ENCODE measurements at regions not wholly inside any gene's neighbourhood (a gene's known extent, or its start where the extent isn't known, plus 50 kb on each side); places are given as distances from the start of the nearest gene placed in this dataset.

DNA sequence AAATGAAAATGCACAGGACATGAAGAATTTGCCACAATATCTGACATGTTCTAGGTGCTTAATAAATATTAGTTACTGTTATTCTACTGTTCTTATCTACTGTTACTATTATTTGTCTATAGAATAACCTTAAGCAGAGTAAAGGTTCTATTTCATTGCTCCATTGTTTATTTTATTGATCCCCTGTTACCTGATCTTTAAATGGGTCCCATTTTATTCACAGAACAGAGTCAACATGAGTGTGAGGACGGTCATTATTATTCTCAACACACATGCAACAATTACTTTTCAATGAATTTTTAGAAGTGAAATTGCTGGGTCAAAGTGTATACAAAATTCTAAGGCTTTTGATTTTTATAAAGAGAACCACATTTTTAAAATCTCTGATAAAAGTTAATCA lies 186.9 kb downstream of the AHR start:
- no peak for DNase-seq (ENCODE audit: low read depth)

DNA sequence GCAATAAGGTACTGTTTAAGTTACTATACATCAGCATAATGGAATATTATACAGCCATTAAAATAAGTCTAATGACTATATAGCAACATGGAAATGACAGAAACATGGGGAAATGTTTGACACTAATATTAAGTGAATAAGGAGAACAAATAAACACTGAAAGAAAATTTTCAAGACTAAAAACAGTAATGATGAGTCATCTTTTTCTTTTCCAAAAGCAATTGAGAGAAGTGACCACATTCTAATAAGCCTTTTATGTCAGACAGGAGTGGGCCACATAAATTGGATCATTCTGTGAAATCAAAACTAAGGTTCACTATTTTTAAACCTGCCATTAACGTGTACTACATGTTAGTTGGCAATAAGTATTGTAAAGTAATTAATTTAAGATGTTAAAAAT lies 187.5 kb downstream of the AHR start:
- DNase-seq (ENCODE audit: low read depth), result peak; percentile 11

DNA sequence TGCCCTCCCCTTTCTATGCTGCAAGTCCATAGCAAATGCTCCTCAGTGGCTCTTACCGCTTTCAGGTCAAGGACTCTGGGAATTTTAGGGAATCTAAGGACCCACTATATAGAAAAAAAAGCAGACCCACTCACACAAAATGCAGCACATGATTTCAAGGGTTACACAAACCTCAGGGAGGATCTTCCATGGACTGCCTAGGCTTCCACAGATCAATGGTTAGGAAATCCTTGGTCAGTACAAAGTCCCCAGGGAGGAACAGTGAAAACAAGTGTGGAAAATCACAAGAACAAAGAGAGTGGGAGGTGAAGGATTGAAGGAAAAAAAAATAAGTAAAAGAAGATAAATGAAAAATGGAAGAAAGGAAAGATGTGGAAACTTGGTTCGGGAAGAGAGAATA lies 188.4 kb downstream of the AHR start:
- DNase-seq (ENCODE audit: low read depth), result no peak

DNA sequence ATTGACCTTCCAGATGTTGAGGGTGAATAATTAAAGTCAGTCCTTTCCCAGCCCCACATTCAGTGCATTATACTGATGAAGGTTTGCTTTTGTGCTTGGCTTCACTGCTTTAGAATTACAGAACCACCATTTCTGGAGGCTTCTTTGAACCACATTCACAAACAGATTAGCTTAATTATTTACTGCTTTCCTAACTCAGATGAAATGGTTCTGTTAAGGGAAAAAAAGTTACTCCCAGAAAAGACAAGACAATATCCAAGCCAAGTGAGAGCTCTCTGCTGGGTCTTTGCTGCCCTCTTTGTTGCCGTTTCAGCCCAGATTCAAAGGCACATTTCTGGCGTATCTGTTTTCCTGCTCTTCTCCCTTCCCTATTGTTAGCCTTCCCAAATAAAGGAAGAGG lies 188.9 kb downstream of the AHR start:
- DNase-seq (ENCODE audit: low read depth), result no peak

DNA sequence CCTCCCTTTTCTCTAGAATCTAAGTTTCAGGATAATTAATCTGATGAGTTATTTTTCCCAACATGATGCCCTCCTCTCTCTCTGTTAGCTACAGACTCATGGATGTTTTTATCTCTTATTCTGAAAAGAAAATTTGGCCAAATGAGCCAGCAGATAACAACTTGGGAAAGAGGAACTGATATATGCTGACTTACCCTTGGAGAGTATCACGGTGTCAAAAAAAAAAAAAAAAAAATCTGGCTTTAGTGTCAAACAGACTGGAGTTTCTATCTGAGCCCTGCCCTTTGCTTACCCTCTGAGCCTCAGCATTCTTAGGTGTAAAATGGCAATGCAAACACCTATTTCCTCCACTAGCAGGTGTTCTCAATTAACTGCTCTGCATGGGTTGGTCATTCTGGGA lies 190.4 kb downstream of the AHR start:
- no peak for DNase-seq (ENCODE audit: low read depth)

DNA sequence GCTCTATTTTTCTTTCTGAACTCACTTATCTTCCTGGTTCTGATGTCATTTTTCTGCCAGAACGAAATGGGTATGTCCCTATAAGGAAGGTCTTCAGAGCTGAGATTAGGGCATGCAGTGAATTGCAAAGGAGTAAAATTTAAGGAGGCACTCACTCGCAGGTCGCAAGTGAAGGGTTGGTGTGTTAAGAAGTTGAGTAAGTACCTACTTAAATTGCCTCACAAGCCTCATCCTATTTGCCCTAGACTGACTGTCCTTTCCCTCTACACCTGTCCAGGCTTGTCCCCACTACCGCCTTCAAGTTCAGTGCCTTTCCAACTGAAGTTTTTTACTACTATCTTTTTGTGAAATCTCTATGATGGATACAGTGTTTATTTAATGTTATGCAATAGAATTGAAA lies 191.5 kb downstream of the AHR start:
- DNase-seq (ENCODE audit: low read depth), result no peak

DNA sequence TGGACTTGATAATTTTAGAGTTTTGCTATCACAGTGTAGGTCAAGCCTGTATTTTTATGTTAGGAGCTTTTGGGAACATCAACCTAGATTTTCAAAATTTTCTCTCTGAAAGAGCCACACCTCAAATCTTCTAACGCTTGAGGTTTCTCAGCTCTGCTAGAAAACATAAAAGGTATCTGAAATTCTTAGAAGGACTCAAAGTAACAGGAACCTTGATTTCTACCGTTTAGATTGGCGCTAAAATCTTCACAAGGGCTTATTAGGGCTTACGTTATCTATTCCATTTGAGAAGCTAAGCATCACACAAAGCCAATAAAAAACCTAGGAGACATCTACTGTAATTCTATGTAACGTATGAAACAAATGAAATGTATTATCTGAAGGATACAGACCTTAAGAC lies 192.4 kb downstream of the AHR start:
- no peak for DNase-seq (ENCODE audit: low read depth)

DNA sequence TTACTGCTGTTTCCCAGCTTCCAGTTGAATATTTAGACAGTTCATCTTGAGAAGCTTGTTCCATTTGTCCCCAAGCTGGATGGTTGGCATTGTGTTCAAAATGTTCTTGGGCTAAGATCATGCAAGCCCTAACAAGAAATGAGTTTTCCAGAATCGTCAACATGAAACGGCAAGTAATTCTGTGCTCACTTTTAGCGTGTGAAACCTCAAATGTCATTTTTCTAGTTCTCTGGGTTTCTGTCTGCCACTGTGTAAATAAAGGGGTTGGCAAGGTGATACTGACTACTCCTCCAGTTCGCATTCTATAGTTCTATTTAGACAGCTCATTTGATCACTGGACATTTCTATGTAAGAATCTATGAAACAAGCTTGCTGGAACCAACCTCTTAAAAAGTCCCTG lies 194.0 kb downstream of the AHR start:
- DNase-seq (ENCODE audit: low read depth), result no peak

DNA sequence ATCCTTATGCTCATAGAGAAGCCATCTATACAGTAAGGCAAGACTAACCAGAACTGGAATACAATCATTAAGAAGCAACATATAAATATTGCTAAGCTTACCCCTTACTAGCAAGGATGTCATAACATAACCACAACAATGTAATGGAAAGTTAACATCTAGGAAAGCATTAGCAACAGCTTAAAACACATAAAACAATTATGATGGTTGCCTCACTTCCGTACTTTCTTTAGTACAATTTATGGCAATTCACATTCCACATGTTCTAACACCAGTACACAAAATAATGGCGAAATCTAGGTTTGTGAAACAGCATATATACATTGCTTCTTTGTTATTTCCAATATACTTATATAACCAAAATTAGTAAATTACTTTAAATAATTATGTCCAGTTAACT lies 195.0 kb downstream of the AHR start:
- DNase-seq (ENCODE audit: low read depth), result peak; percentile 35

DNA sequence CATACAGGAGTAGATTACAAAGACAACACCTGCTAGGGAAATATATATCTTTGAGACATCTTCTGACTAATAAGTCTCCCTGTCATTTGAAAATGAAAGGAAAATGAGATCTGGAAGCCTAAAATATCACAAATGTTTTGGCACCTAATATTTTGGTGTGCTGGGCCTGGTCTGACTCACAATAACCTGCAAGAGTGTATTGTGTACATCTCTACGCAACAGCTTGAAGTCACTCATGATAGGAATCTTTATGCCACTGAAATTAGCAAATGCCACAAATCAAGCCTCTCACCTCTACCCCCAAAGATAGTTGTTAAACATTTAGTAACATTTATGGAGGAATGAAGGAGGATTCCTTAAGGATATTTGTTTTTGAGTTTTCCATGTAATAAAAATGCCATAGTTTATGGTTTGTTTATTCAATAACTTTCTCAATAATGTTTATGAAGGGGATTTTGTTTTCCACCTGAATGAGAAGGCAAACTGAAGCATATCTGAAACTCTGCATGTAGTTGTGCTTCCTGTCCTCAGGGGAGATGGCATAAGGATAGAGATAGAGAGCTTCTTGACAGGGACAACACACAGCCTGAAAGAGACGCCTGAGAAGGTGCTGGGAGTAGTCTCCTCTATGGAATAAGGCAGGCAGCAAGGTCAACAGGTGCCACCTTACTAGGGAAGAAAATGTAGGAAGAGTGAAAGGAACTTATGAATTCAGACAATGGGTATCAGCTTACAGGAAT lies 197.4 kb downstream of the AHR start:
- peak; percentile 13 for DNase-seq (ENCODE audit: low read depth)

DNA sequence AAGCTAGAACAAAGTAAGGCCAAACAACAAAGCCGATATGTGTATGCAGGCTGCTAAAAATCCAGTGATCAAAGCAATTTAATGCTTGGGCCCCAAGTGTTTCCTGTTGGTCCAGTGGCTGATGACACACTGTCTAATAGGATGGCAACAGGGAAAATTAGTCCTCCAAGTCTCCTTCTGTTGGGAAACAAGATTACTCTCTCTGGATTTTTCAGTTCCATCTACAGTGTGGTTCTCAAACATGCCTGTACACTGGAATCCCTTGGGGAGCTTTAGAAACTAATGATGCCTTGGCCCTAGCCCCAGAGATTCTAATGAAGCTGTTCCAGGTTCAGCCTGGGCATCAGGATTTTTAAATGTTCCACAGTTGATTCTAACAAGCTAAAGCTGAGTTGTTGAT lies 198.7 kb downstream of the AHR start:
- no peak for DNase-seq (ENCODE audit: low read depth)

DNA sequence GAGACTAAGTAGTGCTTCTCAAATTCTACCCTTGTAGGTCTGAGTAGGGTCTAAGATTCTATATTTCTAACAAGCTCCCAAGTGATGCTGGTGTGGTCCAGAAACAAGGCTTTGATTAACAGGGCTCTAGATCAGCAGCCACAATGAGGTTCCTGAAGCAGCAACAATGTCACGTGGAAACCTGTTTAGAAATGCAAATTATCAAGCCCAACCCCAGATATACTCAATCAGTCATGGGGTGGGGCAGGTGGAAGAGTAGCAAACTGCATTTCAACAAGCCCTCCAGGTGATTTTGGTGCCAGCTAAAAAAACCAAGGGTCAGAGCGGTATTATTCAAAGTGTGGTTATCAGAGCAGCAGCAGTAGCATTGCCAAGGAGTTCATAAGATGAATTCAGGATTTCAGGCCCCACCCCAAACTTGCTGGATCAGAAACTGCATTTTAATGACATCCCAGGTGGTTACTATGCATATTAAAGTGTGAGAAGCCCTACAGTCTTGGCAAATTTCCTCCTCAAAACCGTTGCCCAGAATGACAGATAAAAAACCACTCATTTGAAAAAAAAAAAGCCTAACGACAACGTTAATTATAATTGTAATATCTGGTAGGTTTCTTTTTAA lies 199.2 kb downstream of the AHR start:
- DNase-seq (ENCODE audit: low read depth), result no peak

DNA sequence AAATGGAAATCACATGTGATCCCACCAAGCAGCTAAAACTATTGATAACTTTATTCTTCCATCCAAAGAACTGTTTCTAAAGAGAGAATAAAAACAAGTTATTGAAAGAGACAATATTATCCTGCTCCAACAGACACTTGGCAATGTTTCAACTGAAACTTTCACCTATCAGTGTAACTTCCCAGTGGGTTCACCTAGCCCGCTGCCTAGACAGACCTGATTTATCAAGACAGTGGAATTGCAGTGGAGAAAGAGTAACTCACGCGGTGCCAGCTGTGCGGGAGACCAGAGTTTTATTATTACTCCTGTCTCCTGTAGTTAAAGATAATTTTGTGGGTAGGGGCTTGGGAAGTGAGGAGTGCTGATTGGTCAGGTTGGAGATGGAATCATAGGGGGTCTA lies 199.8 kb downstream of the AHR start:
- DNase-seq (ENCODE audit: low read depth), result no peak

DNA sequence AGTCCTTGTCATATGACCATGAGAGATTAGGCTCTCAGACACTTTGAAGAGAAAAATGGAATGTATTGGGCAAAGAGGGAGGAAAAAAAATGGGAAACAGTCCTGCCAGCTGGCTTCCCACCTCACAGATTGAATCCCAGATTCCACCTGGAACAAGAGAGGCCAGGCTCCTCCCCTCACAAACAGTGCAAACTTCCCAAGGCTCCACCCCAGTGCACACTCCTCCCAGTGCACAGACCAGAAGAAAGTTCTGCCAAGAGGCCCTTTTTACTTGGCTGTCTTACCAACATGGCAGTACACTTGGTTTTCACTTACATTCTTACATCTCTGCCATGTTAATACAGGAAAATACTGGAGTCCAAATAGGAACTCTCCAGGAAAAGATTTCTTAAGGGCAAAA lies 202.3 kb downstream of the AHR start:
- no peak for DNase-seq (ENCODE audit: low read depth)

DNA sequence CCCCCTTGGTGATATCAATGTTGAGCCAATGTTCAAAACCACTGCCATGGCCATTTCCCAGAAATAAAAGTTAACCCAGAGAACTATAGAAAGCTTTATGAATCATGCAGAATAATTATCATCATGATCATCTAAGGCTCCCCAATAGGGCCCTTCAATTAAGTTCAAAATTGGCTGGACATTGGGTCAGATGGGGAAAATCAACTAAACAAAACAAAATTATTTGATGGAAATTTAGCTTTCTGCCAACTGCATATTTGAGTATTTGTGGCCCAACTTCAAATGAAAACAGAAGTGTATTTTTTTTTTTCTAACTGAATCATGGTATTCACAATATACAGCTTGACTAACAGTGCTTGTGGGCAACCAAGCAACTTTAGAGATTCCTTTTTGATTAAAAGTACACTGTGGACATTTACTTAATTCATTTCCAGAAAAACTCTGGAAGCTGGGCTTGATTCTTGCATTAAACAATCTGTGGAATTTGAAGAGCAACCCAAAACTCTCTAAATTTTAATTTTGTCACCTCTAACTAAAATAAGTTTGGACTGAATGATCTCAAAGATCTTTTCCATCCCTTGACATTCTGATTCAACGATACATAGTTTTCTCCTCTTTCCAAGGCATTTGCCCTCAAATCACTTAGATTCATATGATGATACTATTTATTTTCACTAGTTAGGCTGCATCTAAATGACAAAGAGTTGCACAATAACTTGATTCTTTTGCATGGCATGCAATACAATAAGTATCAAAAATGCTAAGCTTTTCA lies 203.2 kb downstream of the AHR start:
- DNase-seq (ENCODE audit: low read depth), result peak; percentile 38

DNA sequence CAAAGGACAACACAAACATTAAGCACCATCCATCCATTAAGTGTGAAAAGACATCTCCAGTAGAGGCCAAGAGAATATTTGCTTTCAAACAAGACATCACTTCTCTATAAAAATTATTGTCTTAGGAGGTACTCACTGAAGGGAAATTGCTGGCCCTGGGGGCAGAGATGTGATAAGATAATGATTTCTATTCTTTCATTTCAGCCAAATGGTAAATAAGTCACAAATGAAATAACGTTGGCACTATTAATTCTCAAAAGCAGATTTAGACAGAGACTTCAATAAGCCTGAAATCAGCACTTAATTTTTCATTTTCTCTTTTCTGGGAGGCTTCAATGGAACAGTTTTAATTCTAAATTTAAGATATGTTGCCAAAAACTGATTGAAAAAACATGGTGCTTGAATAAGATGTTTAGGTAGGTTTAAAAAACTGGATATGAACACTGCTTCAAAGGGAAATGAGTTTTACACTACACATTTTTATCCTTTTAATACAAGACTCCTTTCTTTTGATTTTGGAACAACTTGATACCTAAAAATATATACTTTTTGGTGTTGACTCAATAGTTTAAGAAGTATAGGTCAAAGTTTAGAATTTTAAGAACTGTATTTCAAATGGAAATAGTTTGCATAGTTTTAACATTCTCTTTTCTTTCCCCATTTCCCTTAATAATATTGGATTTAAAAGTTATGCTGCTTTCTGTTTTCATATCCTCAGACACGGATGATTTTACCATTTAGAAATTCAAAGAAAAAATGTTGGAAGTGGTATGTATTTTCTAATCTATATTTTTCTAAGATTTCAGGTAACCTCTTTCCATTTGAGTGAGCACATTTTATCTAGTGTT lies 204.0 kb downstream of the AHR start:
- peak; percentile 35 for DNase-seq (ENCODE audit: low read depth)

DNA sequence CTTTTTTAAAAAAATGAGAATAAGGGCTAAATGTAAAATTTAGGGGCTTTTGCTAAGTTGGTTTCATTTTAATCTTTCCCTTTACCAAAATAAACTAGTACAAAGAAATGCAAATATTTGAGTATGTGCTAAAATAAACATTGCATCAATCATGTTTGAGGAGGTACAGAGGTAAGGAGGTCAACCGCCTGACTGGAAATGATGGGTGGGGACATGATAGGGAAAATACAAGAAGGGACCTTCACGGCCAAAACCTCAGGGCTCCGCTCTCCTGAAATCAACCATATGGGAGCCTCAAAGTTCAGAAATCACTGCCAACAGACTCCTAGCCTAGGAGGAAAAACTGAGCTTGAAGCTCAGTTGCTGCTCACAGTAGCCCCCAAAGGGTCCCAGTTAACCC lies 207.6 kb downstream of the AHR start:
- DNase-seq (ENCODE audit: low read depth), result peak; percentile 78

DNA sequence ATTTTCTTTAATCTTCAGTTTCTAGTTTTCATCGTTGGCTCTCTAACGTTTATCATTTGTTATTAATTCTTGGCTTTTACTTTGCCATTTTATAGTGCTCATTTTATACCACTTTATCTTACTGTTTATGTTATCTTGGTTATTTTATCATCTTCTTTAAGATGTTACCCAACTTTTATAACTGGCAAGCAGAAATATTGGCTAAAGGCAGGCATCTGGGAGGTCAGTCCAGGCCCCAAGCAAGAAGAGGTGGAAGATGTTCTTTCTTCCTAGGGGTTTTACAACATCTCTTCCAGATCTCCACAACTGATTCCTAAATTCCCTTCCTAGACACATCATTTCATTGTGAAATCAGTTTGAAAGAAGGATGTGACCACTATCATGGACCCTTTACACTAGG lies 208.1 kb downstream of the AHR start:
- DNase-seq (ENCODE audit: low read depth), result peak; percentile 22

DNA sequence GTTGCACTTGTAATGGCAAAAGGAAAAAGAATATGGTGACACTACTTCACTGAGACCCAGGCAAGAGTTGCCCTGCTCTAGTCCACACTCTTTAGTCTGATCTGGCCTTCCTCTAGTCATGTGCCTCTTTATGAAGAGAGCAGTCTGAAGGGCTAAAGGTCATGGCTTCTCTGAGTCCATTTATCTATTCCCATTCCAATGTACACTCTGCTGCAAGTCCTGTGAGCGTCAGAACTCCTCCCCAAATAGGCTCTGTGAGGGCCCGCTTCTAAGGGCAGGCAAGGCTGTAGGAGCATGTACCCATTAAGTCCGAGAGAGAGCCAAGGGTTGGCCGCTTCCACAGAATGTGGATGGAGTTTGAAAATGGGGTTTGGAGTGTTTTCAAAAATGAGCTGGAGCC lies 209.3 kb downstream of the AHR start:
- no peak for DNase-seq (ENCODE audit: low read depth)

DNA sequence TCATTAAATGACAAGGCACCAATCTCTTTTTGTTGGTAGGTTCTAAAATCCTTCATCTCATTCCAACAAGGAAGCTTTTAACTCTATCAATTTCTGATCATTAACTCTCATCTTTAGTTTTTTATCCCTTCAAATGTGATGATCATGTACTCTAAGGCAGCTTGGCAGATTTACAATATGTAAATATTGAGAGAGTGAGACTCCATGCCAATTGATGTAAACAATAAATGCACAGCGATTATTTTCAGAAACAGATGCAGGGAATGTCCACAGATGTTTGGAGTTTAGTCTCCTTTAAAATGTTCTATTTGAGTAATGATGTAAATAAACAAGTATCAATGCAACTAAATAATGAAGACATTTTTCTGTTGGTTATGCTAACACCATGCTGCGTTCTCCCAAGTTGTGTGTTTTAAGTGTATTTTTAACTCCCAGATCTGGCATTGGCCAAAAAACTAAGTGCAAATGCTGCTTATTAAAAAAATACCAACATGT lies 213.8 kb downstream of the AHR start:
- no peak for DNase-seq (ENCODE audit: low read depth)

DNA sequence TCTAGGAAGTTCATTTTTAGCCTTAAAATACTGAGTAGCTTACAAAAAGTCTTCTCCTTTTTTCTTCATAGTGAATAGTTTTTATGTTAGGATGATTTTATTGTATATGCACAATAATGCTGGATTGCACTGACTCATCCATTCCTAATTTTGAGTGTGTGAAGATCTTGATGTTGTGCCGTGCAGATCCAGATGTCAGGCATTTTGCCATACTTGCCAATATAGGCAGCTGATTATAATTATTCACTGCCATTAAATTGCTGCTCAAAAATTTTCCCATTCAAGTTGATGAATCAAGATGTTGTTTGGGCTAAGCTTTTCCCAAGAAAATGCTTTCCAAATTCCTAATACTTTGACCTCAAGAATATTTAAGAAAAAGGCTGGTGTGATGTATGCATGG lies 218.3 kb downstream of the AHR start:
- no peak for DNase-seq (ENCODE audit: low read depth)

DNA sequence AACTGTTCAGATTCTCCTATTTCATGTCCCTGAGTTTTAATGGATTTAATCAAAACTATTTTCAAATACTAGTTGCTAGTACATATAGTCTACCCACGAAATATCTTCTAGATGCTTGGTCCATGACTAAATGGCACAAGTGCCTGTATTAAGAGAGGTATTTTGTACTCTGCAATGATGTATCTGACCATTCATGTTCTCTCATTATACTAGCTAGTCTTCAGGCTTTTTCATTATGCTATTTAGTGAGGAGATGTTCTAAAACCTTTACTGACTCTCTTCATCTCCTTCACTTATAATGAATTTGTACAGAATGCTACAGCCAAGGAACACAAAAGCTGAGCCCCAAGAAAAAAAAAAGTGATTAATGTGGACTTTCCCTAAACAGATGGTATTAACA lies 222.5 kb downstream of the AHR start:
- peak; percentile 73 for DNase-seq (ENCODE audit: low read depth)

Data from iris pigment epithelial cell (primary cell).